ENCODE measurements at regions not wholly inside any gene's neighbourhood (a gene's known extent, or its start where the extent isn't known, plus 50 kb on each side); places are given as distances from the start of the nearest gene placed in this dataset.

GRCh38 chr20:23225407-23226060, 125.1 kb upstream of the NXT1 start:
- H3K36me3 Mint-ChIP-seq, result no peaks in the 10 kb centered on the region
- no peak for DNase-seq (ENCODE audit: extremely low spot score, unreplicated experiment)
- H3K27ac Mint-ChIP-seq, result no peak overlapping the region
- H3K27me3 Mint-ChIP-seq, result no peaks in the 10 kb centered on the region
- peaks cover 4% of the 10 kb centered on the region for H3K4me1 Mint-ChIP-seq (ENCODE audit: unreplicated experiment)
- peaks cover 11% of the 10 kb centered on the region for H3K9me3 Mint-ChIP-seq
- TF ChIP-seq CTCF (conservative IDR thresholded peaks at IDR 0.05), result no peak
- H3K4me3 Mint-ChIP-seq, result no peak overlapping the region

- DNase-seq (ENCODE audit: extremely low spot score, unreplicated experiment), result no peak
- no peaks in the 10 kb centered on the region for H3K36me3 Mint-ChIP-seq
- peaks cover 11% of the 10 kb centered on the region for H3K9me3 Mint-ChIP-seq
- H3K4me1 Mint-ChIP-seq (ENCODE audit: unreplicated experiment), result peaks cover 4% of the 10 kb centered on the region
- no peak overlapping the region for H3K4me3 Mint-ChIP-seq
- H3K27ac Mint-ChIP-seq, result no peak overlapping the region
- TF ChIP-seq CTCF (conservative IDR thresholded peaks at IDR 0.05), result no peak
- peaks cover 3% of the 10 kb centered on the region for H3K27me3 Mint-ChIP-seq
These were observed 125.8 kb upstream of the NXT1 start for GRCh38 chr20:23224806-23225205.

- Mint-ChIP-seq H3K4me3 (no peak overlapping the region), H3K36me3 (no peaks in the 10 kb centered on the region), H3K9me3 (peaks cover 11% of the 10 kb centered on the region), H3K4me1 (ENCODE audit: unreplicated experiment) (peaks cover 3% of the 10 kb centered on the region), H3K27ac (no peak overlapping the region), H3K27me3 (peaks cover 3% of the 10 kb centered on the region)
- DNase-seq (ENCODE audit: extremely low spot score, unreplicated experiment), result no peak
- TF ChIP-seq CTCF (conservative IDR thresholded peaks at IDR 0.05), result no peak
These were observed 126.5 kb upstream of the NXT1 start for GRCh38 chr20:23223908-23224580.

GRCh38 chr20:23222531-23223200, 127.9 kb upstream of the NXT1 start:
- H3K36me3 Mint-ChIP-seq, result no peaks in the 10 kb centered on the region
- no peaks in the 10 kb centered on the region for H3K4me1 Mint-ChIP-seq (ENCODE audit: unreplicated experiment)
- peaks cover 3% of the 10 kb centered on the region for H3K27me3 Mint-ChIP-seq
- no peak overlapping the region for H3K27ac Mint-ChIP-seq
- no peak for TF ChIP-seq CTCF (conservative IDR thresholded peaks at IDR 0.05)
- DNase-seq (ENCODE audit: extremely low spot score, unreplicated experiment), result no peak
- peaks cover 11% of the 10 kb centered on the region for H3K9me3 Mint-ChIP-seq
- no peak overlapping the region for H3K4me3 Mint-ChIP-seq

GRCh38 chr20:23217023-23217422, 130.9 kb upstream of the CD93 start:
- H3K9me3 Mint-ChIP-seq, result peaks cover 8% of the 10 kb centered on the region
- H3K4me3 Mint-ChIP-seq, result no peak overlapping the region
- DNase-seq (ENCODE audit: extremely low spot score, unreplicated experiment), result no peak
- no peaks in the 10 kb centered on the region for H3K36me3 Mint-ChIP-seq
- H3K4me1 Mint-ChIP-seq (ENCODE audit: unreplicated experiment), result peaks cover 2% of the 10 kb centered on the region
- no peak overlapping the region for H3K27ac Mint-ChIP-seq
- peaks cover 5% of the 10 kb centered on the region for H3K27me3 Mint-ChIP-seq
- TF ChIP-seq CTCF (conservative IDR thresholded peaks at IDR 0.05), result no peak
